GM19328 (cell line): ENCODE measurements at regions not wholly inside any gene's neighbourhood (a gene's known extent, or its start where the extent isn't known, plus 50 kb on each side); places are given as distances from the start of the nearest gene placed in this dataset.

ENCODE experiments used
- ATAC-seq: cut with Tn5 transposase; IDR thresholded peaks from one replicate; pipeline ENCODE4 v1.9.1; 2021; ENCODE audit warnings: mild to moderate bottlenecking, moderate library complexity; ENCODE audit not compliant: unreplicated experiment

DNA sequence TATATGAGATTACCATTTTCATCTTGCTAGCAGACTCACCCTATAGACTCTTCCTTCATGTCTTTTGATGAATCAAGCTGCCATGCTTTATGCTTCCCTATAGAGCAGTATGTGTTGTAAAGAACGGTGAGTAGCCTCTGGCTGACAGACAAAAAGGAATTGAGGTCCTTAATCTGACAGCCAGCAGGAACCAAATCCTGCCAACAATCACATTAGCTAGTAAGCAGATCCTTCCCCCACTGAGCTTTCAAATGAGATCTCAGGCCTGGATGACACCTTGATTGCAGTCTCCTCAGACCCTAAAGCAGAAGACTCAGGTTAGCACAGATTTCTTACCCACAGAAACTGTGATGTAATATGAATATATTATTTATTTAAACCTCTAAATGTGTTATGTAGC lies 577.0 kb downstream of the CDH11 start:
- ATAC-seq = no peak

DNA sequence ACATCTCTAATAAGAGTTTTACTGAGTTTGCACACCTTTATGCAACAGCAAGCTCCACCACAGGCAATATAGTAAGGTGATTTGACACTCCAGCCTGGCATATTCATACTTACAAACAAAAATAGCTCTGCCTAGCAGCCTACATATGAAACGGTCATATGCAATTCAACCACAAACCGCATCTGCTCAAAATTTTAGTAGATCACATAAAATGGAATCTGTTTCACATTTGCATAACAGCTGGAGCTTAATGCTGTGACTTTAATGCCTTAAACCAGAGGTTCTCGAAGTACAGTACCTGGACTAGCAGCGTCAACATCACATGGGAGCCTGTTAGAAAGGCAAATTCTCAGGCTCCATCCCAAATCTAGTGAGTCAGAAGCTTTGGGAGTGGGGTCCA lies 578.4 kb downstream of the CDH11 start:
- ATAC-seq = no peak

DNA sequence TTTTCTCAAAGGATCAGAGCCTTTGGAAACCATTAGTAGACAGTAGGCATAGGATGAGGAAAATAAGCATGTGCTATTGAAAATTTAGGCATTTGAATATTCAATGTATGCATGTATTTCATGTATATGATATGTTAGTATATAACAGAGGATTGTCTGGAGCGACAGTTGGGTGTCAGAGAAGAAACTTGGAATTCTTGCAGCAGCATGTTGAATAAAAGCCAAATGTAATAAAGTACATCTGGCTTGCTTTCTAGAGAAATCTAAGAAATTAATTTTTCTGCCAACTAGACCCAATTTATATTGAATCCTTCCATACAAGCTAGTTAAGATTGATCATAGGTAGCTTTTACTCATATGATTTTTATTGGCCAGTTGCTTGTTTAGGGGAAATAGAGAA lies 578.8 kb downstream of the CDH11 start:
- no peak for ATAC-seq

DNA sequence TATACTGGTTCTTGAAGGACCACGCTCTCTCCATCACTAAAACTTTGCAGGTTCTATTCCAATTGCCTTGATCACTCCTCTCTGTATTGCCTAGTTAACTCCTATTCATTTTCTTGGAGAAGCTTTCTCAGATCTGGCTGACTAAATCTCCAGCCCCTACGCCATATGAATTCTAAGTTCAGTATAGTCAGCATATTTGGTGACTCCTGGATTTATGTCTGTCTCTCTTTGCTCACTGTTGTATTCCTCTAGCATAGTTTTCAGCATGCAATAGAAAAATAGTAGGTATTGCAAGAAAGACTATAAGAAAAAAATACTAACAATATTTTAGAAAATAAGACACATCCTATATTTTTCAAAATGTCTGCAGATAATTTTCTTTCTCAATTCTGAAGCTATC lies 579.7 kb downstream of the CDH11 start:
- no peak for ATAC-seq

DNA sequence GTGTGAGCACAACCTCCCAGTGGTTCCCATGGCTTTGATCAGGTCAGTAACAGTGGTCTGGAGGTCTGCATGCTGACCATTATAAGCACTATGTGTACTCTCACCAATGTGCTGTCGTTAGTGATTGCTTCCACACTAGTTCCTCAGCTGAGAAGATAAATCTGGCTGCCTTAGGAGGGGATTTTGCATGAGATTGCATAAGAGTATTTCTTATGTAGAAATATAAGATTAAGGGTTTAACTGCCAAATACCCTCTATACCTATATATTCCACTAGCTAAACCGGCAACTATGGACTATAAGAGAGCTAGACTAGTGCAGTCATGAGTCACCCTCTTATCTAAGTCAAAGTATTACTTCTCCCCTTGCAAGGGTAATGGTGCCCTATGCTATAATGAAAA lies 580.2 kb downstream of the CDH11 start:
- no peak for ATAC-seq

DNA sequence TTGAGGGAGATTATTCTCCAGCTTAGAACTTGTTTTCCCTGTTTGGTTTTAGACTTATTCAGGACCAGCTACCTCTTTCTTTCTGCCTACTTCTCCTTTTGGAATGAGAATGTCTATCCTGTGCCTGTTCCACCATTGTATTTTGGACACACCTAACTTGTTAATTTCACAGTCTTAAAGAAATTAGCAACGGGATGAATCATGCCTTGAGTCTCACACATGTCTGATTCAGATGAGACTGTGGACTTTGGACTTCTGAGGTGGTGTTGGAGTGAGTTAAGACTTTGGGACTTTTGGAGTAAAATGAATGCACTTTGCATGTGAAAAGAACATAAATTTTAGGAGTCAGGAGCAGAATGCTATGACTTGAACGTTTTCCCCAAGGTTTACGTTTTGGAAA lies 581.4 kb downstream of the CDH11 start:
- ATAC-seq = no peak

DNA sequence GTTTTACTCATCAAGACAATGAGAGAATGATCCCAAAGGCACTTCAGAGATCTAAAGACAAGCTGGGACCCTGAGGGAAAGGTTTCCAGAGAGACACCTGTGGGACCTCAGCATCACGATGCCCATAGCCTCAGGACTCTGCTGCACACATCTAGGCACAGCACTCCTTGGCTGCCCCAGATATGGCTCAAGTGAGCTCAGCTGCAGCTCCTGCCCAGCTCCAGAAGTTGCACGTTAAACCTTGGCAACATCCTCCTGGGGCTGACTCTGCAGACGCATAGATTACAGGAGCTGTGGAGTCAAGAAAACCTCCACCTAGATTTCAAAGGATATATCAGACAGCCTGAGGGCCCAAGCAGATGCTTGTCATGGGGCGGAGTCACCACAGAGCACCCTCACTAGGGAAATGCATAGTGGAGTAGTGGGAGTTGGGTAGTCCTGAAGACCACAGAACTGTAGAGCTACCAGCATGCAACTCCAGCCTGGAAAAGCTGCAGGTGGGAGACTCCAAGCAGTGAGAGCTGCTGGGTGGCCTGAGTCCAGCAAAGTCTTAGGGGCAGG lies 582.0 kb downstream of the CDH11 start:
- no peak for ATAC-seq

DNA sequence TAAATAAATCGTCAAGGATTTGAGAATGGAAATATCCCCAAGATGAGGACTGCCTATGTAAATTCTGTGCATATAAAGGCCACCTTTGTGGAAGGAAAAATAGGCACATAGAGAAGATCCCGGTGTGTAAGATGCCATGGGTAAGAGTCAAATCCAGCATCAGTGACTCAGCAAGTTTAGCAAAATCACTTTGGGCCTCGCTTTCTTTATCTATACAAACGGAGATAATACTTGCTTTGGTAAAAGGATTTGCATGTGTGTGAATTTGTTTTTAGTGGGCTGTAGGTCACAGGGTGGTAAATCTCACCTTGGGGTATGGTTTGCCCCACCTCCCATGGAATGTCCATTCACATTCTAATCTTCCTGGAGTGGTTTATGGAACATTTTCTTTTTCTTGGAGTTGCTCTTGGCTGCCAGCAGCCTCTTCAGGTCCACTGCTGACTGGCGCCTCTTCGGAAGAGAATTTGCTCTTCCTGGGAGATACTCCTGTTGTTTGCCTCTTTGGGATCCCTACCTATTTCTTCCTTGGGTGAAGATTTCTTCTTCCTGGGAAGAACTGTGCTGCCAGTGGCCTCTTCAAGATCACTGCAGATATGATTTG lies 587.6 kb downstream of the CDH11 start:
- no peak for ATAC-seq

DNA sequence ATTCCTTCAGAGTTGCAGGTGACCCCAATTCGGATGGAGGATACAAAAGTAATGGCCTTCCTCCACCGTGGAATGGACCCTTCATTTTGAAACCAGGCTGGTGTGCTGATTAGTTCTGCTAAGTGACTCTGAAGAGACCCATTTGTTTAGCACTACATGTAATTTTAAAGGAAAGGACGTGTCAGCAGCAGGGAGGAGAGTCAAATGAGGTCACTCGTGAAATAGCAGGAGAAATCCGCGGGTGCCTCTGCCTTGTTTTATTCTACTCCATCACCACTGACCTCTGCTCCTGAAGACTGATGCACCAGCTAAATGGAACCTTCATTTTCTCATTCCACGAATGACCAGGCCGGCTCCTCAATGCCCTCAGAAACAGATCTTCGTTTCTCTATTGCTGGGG lies 589.2 kb downstream of the CDH11 start:
- ATAC-seq = no peak

DNA sequence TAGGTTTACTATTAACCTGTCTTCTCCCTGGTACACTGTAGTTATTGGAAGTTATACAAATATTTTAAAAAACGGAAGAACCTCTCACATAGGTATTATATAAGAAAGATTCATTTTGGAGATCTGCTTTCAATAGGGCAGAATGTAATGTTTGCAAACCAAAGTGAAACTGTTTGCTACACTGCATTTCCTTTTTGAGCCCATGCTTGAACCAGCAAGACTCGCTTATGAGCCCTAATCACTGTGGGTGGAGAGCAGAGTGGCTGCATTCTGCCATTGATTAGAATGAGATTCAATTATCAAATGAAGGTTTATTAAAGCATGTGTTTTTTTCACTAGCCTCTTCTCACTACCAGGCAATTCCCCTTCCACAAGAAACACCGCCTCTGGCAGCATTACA lies 589.7 kb downstream of the CDH11 start:
- ATAC-seq = no peak

DNA sequence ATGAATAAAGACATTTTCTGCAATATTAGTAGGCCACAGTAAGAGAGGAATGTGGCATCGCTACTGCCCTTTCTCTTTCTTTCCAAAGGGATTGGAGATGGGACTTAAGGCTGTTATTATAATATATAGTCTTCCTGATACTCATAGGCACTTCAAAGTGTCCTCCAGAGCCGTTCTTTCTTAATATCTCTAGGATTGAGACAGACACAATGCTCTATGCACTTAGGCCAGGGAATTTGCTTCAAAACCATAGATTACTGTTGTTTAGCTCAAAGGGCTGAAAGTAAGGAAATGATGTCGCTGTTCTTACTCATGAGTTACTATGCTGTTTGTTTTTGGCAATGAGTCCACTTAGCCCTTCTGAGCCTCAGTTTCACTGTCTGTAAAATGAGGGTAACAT lies 590.5 kb downstream of the CDH11 start:
- no peak for ATAC-seq

DNA sequence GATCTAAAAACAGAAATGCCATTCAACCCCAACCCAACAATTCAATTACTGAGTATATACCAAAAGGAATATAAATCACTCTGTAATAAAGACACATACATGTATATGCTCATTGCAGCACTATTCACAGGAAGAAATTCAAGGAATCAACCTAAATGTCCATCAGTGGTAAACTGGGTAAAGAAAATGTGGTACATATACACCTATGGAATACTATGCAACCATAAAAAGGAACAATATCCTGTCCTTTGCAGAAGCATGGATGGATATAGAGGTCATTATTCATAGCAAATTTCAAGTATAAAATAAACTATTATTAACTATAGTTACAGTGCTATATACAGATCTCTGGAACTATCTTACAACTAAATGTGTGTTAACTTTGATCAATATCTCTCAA lies 599.3 kb downstream of the CDH11 start:
- ATAC-seq = no peak

DNA sequence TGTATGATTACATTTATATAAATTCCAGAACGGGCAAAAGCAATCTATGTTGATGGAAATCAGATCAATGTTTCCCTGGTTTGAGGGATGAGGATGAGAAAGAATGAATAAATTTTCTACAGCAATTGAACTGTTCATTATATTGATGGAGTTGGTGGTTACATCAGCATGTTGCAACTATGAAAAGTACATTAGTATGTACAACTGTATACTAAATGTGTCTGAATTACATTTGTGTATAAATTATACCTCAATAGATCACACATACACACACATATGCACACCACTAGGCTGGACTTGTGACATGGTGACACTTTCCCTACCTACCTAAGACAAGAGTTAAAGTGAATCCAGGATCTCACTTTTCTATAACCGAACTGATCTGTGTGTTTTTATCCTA lies 608.0 kb downstream of the CDH11 start:
- no peak for ATAC-seq

DNA sequence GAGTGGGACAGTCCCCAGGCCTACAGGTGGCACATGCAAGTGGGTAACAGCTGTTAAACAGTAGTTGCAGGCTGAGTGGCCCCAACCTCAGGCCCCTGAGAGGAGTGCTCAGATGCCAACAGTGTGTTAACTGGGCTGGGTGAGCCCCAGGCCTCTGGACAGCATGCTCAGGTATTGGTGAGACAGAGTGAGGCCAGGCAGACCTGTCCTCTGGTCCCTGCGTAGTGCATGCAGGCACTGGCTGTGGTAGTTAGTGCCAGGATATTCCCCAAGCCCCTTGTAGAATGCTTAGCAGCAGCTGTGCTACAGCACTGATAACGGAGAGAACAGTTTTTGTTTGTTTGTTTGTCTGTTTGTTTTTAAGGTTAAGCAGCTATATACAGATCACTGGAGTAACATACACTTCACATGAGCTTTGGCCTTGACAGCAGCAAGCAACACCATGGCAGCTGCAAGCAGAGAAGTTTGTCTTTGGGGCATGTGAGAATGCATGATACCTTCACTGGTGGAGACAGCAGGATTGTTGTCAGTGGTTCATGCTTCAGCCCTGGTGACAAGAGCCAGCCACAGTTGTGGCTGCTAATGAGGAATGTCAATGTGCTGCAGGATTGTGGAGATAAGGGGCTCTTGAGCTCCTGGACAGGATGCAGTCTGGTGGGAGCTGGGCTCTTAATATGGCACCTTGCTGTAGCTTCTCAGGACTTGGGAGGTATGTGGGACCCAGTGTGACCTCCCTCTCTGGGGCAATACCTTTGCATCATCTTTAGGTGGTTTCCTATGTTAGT lies 614.4 kb downstream of the CDH11 start:
- ATAC-seq = no peak

DNA sequence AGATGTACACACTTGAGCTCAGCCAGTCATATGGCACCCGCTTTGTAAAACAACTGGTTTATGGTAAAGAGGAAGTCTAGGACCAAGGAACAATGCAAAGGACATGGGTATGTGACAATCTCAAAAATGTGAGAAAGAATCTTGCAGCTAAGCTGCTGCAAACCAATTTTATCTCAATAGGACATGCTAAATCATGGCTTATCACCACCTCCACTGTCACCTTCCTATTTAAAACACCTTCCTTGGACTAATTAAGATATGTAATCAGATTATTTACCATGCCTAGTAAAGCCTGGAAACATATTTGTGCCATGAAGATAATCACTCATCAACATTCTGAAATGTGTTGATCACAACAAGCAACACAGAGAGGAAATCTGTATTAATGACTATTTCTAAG lies 622.7 kb downstream of the CDH11 start:
- ATAC-seq = no peak

DNA sequence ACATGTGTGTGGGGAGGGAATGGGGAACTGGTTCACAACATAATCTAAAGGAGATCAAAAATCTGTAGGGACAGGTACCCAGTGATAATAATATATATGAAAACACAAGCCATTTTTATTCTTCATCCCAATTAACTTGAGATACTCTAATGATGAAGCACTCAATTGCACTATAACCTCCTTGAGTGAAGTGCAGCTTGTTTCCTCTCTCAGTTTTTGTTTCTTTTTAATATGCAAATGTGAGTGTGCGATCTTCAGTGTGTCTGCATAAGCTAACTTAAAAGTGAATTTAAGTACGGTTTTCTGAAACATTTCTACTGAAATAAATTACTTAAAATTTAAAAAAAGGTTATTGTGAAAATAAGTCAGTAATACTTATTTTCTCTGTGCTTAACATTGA lies 623.5 kb downstream of the CDH11 start:
- no peak for ATAC-seq

DNA sequence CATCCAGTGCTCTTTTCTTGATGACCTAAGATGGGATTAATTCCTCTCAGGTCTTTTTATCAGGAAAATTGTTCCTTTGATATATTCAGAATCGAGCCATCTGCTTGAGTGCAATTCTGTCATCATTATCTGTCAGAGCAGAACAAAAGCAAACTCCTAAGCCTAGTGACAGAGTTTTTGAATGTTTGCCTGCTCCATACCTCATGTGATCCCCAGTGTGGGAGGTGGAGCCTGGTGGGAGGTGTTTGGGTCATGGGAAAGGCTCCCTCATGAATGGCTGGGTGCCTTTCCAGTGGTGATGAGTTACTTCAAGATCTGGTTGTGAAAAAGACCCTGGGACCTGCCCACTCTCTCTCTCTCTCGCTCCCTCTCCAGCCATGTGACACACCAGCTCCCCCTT lies 628.2 kb downstream of the CDH11 start:
- no peak for ATAC-seq

DNA sequence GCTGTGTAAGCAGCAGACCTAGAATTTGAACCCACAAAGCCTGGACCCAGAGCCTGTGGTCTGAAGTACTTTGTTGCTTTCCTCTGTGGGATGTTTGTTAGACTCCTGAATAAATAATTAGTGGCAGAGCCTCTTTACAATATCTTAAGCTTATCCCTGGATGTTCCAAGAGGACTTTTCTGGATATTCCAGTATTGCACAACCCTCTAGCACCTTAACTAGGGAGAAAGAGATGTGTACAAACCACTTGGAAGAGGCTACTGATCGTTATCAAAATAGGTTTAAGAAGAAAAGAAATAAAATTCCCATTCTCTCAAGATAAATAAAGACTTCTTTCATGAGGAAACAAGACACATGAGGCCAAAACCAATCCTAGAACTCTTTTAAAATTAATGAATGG lies 632.4 kb downstream of the CDH11 start:
- ATAC-seq = no peak

DNA sequence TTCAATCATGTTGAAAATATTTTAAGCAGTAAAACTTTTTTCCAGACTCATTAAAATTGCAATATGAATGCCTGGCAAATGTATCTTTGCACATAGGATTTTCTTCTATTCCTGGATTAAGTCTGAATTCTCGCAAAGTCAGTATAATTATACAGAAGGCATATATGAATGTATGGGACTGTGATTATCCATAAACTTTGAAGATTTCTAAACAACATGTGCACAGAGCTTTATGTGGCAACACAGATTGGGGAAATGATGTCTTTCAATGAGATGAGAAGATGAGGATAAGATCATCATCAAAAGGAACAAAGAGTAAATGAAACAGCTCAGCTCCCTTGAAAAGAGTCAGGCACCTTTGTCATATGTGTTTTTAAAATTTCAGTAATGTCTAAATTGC lies 635.3 kb downstream of the CDH11 start:
- no peak for ATAC-seq

DNA sequence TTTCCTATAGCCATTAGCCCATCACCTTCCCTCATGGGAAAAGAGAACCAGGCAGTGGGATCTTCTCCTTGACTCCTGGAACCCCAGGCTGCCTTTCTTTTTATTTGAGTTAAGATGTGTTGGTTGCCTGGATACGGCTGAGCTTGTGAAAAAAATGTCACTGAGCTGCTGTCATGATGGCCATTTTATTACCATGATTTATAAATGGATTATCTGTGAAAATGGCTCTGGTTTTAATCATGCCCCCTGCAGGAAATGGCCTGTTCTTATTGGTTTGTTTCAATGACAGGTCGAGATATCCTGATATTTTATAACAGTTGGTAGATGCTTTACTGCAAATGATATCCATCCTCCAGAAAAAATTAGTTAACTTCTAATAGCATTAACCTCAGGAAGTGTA lies 640.4 kb downstream of the CDH11 start:
- ATAC-seq = no peak

DNA sequence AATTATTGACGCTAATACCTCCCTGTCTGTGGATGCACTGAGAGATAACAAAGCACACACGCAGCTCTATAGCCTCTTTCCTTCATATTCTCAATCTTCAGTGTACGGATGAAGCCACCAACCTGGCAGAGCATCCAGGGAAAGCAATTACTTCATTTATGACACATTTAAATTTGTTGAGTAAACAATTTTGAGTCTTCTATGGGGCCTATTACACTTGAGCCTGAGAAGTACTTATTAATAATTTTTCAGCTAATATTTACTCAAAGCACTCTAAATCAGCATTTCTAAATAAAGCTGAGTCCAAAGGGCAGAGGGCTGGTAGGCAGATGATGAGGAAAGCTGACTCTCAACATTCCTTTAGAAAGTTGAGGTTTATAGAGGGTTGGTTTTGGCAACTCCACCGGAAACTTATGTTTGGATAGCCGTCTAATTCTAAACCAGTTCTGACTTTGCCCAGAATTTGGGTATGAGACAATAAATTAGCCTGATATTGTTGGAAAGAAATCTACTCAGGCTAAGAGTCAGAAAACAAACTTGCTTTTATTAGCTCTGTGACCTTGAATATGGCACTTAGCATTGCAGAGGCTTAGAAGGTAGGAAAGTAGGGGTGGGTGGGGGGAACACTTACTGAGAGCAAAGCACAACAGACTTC lies 643.5 kb downstream of the CDH11 start:
- ATAC-seq = no peak
